IPS-18a (cell line): ENCODE measurements at regions not wholly inside any gene's neighbourhood (a gene's known extent, or its start where the extent isn't known, plus 50 kb on each side); places are given as distances from the start of the nearest gene placed in this dataset.

Experiments used
- H3K27ac ChIP-seq: one replicate; pipeline ENCODE4 v1.5.1; 2013; ENCODE audit warnings: low read length
- H3K27me3 ChIP-seq: one replicate; pipeline ENCODE4 v1.6.1; 2013; ENCODE audit warnings: mild to moderate bottlenecking, low read length; ENCODE audit not compliant: control insufficient read depth, insufficient read depth
- H3K36me3 ChIP-seq: one replicate; pipeline ENCODE4 v1.6.1; 2013; ENCODE audit warnings: low read depth, low read length; ENCODE audit not compliant: control insufficient read depth
- H3K4me1 ChIP-seq: one replicate; pipeline ENCODE4 v1.6.1; 2013; ENCODE audit warnings: low read depth, low read length; ENCODE audit not compliant: control insufficient read depth
- H3K4me3 ChIP-seq: one replicate; pipeline ENCODE4 v1.5.1; 2013; ENCODE audit warnings: low read length
- H3K9ac ChIP-seq: one replicate; pipeline ENCODE4 v1.6.1; 2013; ENCODE audit warnings: mild to moderate bottlenecking, low read length, moderate library complexity
- H3K9me3 ChIP-seq: one replicate; pipeline ENCODE4 v1.6.1; 2013; ENCODE audit warnings: low read depth, low read length; ENCODE audit not compliant: control insufficient read depth

- Histone ChIP-seq H3K36me3 (no peaks in the 10 kb centered on the region), H3K27me3 (no peaks in the 10 kb centered on the region), H3K9ac (no peak overlapping the region), H3K4me3 (no peak overlapping the region), H3K9me3 (no peaks in the 10 kb centered on the region), H3K27ac (no peak overlapping the region), H3K4me1 (peaks cover 9% of the 10 kb centered on the region)
Measured at GRCh38 chr7:33731912-33732311, 173.4 kb upstream of the BMPER start.

GRCh38 chr7:33732462-33732861 is 172.9 kb upstream of the BMPER start:
- no peaks in the 10 kb centered on the region for H3K36me3 ChIP-seq
- no peaks in the 10 kb centered on the region for H3K27me3 ChIP-seq
- H3K4me3 ChIP-seq = no peak overlapping the region
- no peaks in the 10 kb centered on the region for H3K9me3 ChIP-seq
- no peak overlapping the region for H3K9ac ChIP-seq
- no peak overlapping the region for H3K27ac ChIP-seq
- peaks cover 3% of the 10 kb centered on the region for H3K4me1 ChIP-seq

GRCh38 chr7:33733870-33734650 is 171.3 kb upstream of the BMPER start:
- no peaks in the 10 kb centered on the region for H3K9me3 ChIP-seq
- H3K4me3 ChIP-seq = no peak overlapping the region
- H3K36me3 ChIP-seq = no peaks in the 10 kb centered on the region

DNA sequence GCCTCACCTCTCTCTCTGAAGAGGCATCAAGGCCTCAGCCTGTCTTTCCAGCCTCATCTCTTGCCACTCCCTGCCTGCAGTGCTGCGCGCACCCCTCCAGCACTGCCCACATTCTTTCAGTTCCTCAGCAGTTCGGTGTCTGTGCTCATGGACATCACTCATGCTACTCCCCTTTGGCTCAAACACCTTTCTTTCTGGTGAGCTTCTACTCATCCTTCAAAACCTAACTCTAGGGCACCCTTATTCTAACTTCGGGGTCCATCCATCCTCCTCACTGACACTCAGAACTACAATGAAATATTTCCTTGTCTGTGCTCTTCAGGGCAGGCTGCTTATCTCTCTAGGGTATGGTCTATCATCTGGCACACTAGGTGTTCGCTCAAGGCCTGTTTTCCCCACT is 169.9 kb upstream of the BMPER start:
- no peaks in the 10 kb centered on the region for H3K27me3 ChIP-seq
- H3K4me3 ChIP-seq = no peak overlapping the region
- no peak overlapping the region for H3K9ac ChIP-seq
- no peak overlapping the region for H3K27ac ChIP-seq
- no peaks in the 10 kb centered on the region for H3K4me1 ChIP-seq
- no peaks in the 10 kb centered on the region for H3K9me3 ChIP-seq
- no peaks in the 10 kb centered on the region for H3K36me3 ChIP-seq

More at GRCh38 chr7:33733870-33734650, 171.3 kb upstream of the BMPER start:
- no peak overlapping the region for H3K27ac ChIP-seq
- H3K9ac ChIP-seq = no peak overlapping the region
- H3K27me3 ChIP-seq = no peaks in the 10 kb centered on the region
- no peaks in the 10 kb centered on the region for H3K4me1 ChIP-seq

DNA sequence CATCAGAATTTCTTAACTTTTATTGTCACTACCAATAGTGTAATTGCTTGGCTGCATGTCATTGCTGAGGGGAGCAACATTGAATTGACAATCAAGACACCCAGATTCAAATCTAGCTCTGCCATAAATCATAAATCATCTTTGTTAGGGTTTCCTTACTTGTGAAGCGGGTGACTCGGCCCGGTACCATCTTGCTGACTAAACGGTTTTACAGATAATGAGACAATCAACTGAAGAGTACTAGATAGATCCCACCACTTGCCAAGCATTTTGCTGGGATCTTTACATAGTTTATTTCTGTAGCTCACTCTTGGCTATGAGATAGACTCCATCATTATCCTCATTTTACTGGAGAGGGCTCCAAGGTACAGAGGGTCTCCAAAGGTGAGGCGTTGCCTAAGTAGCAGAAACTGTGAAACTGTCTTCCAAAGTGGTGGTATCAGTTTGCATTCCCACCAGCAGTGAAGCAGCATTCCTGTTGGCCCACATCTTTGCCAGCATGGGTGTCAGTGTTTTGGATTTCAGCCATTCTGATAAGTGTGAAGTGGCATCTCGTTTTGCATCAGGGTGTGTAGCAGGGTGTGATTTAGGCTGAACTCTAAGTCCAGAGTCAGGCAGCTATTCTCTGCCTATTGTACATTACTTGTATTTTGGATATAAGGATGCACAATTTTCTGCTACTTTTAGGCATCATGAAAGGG is 168.7 kb upstream of the BMPER start:
- no peak overlapping the region for H3K27ac ChIP-seq
- no peaks in the 10 kb centered on the region for H3K27me3 ChIP-seq
- no peaks in the 10 kb centered on the region for H3K4me1 ChIP-seq
- H3K36me3 ChIP-seq = no peaks in the 10 kb centered on the region
- H3K9me3 ChIP-seq = no peaks in the 10 kb centered on the region
- H3K4me3 ChIP-seq = no peak overlapping the region
- no peak overlapping the region for H3K9ac ChIP-seq

DNA sequence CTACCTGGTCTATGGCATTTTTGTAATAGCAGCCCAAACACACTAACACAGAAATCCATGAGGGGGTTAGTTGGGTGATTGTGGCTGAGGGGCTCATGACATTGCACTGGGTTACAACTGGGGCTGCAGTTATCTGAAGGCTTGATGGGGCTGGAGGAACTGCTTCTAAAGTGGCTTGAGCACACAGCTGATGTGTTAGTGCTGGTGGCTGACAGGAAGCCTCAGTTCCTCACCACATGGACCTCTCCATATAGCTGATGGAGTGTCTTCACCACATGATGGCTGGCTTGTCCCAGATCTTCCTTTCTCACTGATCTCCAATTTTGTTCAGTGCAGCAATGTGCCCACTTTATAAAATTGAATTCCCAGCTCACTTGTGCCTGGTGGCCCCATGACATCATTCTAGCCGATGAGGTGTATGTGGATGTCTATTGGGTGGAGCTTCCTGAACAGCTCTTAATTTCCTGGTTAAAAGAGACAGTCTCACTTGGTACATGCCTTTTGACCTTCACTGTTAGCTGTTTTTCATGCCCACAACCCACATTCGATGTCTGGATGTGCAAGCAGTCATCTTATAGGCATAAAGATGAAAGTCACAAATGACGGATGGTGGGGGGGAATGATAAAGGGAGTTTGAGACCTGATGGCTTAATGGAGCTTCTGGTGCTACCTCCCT is 166.9 kb upstream of the BMPER start:
- Histone ChIP-seq H3K9ac (no peak overlapping the region), H3K27me3 (no peaks in the 10 kb centered on the region), H3K9me3 (no peaks in the 10 kb centered on the region), H3K4me3 (no peak overlapping the region), H3K4me1 (no peaks in the 10 kb centered on the region), H3K36me3 (no peaks in the 10 kb centered on the region), H3K27ac (no peak overlapping the region)

GRCh38 chr7:33739286-33739685 is 166.1 kb upstream of the BMPER start:
- Histone ChIP-seq H3K4me3 (no peak overlapping the region), H3K27ac (no peak overlapping the region), H3K4me1 (no peaks in the 10 kb centered on the region), H3K9me3 (no peaks in the 10 kb centered on the region), H3K27me3 (no peaks in the 10 kb centered on the region), H3K9ac (no peak overlapping the region), H3K36me3 (no peaks in the 10 kb centered on the region)

GRCh38 chr7:33742521-33742920 is 162.8 kb upstream of the BMPER start:
- no peaks in the 10 kb centered on the region for H3K27me3 ChIP-seq
- no peak overlapping the region for H3K4me3 ChIP-seq
- H3K9me3 ChIP-seq = no peaks in the 10 kb centered on the region
- no peaks in the 10 kb centered on the region for H3K4me1 ChIP-seq
- no peak overlapping the region for H3K9ac ChIP-seq
- H3K27ac ChIP-seq = no peak overlapping the region
- H3K36me3 ChIP-seq = no peaks in the 10 kb centered on the region

- Histone ChIP-seq H3K36me3 (no peaks in the 10 kb centered on the region), H3K9ac (no peak overlapping the region), H3K27me3 (no peaks in the 10 kb centered on the region), H3K27ac (no peak overlapping the region), H3K9me3 (no peaks in the 10 kb centered on the region), H3K4me1 (no peaks in the 10 kb centered on the region), H3K4me3 (no peak overlapping the region)
Measured at GRCh38 chr7:33742999-33743587, 162.2 kb upstream of the BMPER start.

DNA sequence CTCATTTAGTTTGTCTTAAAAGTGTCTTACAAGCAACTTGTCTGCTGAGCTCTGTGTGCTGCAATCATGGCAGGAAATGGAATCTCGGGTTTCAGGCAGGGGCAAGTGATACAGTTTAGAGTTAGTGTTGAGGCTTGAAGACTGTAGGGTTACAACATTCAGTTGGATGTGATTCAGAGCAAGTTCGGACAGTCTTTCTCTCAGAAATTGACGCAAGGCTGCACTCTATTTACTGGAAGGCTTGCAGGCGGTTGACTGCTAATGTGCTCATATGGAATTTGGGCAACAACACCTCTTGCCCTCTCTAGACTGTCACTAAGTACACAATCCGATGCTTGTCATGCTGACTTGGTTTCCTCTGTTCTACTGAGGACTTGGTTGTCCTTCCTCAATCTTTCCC is 161.7 kb upstream of the BMPER start:
- H3K36me3 ChIP-seq = no peaks in the 10 kb centered on the region
- H3K27me3 ChIP-seq = no peaks in the 10 kb centered on the region
- no peak overlapping the region for H3K27ac ChIP-seq
- H3K9ac ChIP-seq = no peak overlapping the region
- H3K9me3 ChIP-seq = no peaks in the 10 kb centered on the region
- H3K4me3 ChIP-seq = no peak overlapping the region
- no peaks in the 10 kb centered on the region for H3K4me1 ChIP-seq

GRCh38 chr7:33744293-33745075 is 160.9 kb upstream of the BMPER start:
- no peaks in the 10 kb centered on the region for H3K36me3 ChIP-seq
- no peaks in the 10 kb centered on the region for H3K9me3 ChIP-seq
- H3K4me3 ChIP-seq = no peak overlapping the region
- H3K27me3 ChIP-seq = no peaks in the 10 kb centered on the region
- H3K9ac ChIP-seq = no peak overlapping the region
- no peaks in the 10 kb centered on the region for H3K4me1 ChIP-seq
- H3K27ac ChIP-seq = no peak overlapping the region
